SK-N-SH treated with all-trans-retinoic acid at 6 μM for 48 hours (cell line): ENCODE measurements at regions not wholly inside any gene's neighbourhood (a gene's known extent, or its start where the extent isn't known, plus 50 kb on each side); places are given as distances from the start of the nearest gene placed in this dataset.

Source experiments
- ATAC-seq: fragments of 200-7000 bp; cut with Tn5 transposase; 3 replicates; pipeline ENCODE4 v1.9.1; 2020; ENCODE audit warnings: mild to moderate bottlenecking, moderate library complexity
- ARNTL ChIP-seq: fragments of 450-650 bp; formaldehyde crosslinking; IDR thresholded peaks from 2 replicates; pipeline ENCODE4 v1.5.0; 2020; ENCODE audit warnings: low read depth, mild to moderate bottlenecking, moderate library complexity, borderline replicate concordance
- ESRRG ChIP-seq: fragments of 250-450 bp; sonication (Bioruptor Pico); IDR thresholded peaks from 2 replicates; pipeline ENCODE4 v1.6.1; 2021; ENCODE audit warnings: mild to moderate bottlenecking
- GLIS3 ChIP-seq: fragments of 250-450 bp; sonication (Bioruptor Pico); IDR thresholded peaks from 2 replicates; pipeline ENCODE4 v1.5.0; 2020; ENCODE audit warnings: mild to moderate bottlenecking, moderate library complexity
- ISL1 ChIP-seq: fragments of 250-450 bp; sonication (Bioruptor Pico); IDR thresholded peaks from 2 replicates; pipeline ENCODE4 v2.1.2; 2022; ENCODE audit warnings: mild to moderate bottlenecking, moderate library complexity
- OSR1 ChIP-seq: fragments of 250-450 bp; sonication (Bioruptor Pico); IDR thresholded peaks from 2 replicates; pipeline ENCODE4 v1.8.0; 2022; ENCODE audit warnings: moderate library complexity, mild to moderate bottlenecking, inconsistent platforms
- RARB ChIP-seq: fragments of 250-450 bp; sonication (Bioruptor Pico); IDR thresholded peaks from 2 replicates; pipeline ENCODE4 v1.8.0; 2021; ENCODE audit warnings: mild to moderate bottlenecking, moderate library complexity
- TOX ChIP-seq: fragments of 250-450 bp; sonication (Bioruptor Pico); IDR thresholded peaks from 2 replicates; pipeline ENCODE4 v1.8.0; 2021; ENCODE audit warnings: mild to moderate bottlenecking, moderate library complexity, borderline replicate concordance
- ZNF8 ChIP-seq: fragments of 450-650 bp; formaldehyde crosslinking; IDR thresholded peaks from 2 replicates; pipeline ENCODE4 v1.5.0; 2020; ENCODE audit warnings: mild to moderate bottlenecking, moderate library complexity
- TF ChIP-seq, protein P1 (sequence below): fragments of 250-450 bp; sonication (Bioruptor Pico); IDR thresholded peaks from 2 replicates; pipeline ENCODE4 v1.5.1; 2021; ENCODE audit warnings: mild to moderate bottlenecking, moderate library complexity
- TF ChIP-seq, protein P2 (sequence below): fragments of 250-450 bp; sonication (Bioruptor Pico); IDR thresholded peaks from 2 replicates; pipeline ENCODE4 v1.8.0; 2020; ENCODE audit warnings: mild to moderate bottlenecking, moderate library complexity, borderline replicate concordance
- TF ChIP-seq, protein P3 (sequence below): fragments of 250-450 bp; sonication (Bioruptor Pico); IDR thresholded peaks from 2 replicates; pipeline ENCODE4 v1.5.0; 2020; ENCODE audit warnings: mild to moderate bottlenecking, moderate library complexity
- TF ChIP-seq, protein P4 (sequence below): fragments of 250-450 bp; sonication (Bioruptor Pico); IDR thresholded peaks from 2 replicates; pipeline ENCODE4 v1.5.1; 2020; ENCODE audit warnings: low read depth, mild to moderate bottlenecking, moderate library complexity
- TF ChIP-seq, protein P5 (sequence below): fragments of 250-450 bp; sonication (Bioruptor Pico); IDR thresholded peaks from 2 replicates; pipeline ENCODE4 v1.8.0; 2021; ENCODE audit warnings: low read depth, mild to moderate bottlenecking, moderate library complexity, borderline replicate concordance

DNA sequence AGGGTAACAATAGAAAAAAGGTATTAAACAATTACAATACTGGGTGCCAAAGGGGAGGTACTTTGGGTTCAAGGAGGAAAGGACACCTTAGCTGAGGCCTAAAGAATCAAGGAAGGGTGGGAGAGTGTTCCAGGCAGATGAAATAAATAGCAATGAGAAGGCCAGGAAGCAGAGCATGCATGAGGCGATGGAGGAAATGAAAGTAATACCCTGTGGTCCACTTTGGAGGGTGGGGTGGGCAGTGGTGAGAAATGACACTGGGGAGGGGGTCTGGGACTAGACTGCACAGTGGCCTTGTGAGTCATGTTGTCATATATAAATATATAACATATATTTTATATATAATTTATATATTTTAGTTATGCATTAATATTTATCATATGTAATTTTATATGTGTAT is 55.9 kb downstream of the BHLHE40 start:
- ATAC-seq, result no peak
- no peak for TF ChIP-seq TOX (CRISPR knock-in tag)
- TF ChIP-seq ARNTL (CRISPR knock-in tag), result no peak
- TF ChIP-seq, protein P1, sequence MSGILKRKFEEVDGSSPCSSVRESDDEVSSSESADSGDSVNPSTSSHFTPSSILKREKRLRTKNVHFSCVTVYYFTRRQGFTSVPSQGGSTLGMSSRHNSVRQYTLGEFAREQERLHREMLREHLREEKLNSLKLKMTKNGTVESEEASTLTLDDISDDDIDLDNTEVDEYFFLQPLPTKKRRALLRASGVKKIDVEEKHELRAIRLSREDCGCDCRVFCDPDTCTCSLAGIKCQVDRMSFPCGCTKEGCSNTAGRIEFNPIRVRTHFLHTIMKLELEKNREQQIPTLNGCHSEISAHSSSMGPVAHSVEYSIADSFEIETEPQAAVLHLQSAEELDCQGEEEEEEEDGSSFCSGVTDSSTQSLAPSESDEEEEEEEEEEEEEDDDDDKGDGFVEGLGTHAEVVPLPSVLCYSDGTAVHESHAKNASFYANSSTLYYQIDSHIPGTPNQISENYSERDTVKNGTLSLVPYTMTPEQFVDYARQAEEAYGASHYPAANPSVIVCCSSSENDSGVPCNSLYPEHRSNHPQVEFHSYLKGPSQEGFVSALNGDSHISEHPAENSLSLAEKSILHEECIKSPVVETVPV (CRISPR knock-in tag), result no peak

DNA sequence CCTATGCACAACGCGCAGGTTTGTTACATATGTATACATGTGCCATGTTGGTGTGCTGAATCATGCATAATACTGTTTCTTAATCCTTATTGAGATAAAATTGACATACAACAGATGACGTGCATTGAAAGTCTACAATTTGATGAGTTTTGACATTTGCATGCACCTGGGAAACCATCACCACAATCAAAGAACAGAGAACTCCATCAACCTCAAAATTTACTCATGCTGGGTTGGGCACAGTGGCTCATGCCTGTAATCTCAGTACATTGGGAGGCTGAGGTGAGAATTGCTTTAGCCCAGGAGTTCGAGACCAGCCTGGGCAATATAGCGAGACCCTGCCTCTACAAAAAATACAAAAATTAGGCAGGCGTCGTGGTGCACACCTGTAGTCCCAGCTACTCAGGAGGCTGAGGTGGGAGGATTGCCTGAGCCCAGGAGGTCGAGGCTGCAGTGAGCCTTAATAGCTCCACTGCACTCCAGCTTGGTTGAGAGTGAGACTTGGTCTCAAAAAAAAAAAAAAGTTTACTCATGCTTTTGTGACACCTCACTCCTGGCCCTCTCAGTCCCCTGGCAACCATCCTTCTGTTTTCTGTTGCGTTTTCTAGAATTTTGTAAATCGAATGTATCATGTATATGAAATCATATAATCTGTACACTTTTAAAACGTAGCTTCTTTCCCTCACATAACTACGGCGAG is 56.6 kb downstream of the BHLHE40 start:
- TF ChIP-seq TOX (CRISPR knock-in tag) (no peak), OSR1 (CRISPR knock-in tag) (no peak), ISL1 (CRISPR knock-in tag) (no peak)
- TF ChIP-seq, protein P2, sequence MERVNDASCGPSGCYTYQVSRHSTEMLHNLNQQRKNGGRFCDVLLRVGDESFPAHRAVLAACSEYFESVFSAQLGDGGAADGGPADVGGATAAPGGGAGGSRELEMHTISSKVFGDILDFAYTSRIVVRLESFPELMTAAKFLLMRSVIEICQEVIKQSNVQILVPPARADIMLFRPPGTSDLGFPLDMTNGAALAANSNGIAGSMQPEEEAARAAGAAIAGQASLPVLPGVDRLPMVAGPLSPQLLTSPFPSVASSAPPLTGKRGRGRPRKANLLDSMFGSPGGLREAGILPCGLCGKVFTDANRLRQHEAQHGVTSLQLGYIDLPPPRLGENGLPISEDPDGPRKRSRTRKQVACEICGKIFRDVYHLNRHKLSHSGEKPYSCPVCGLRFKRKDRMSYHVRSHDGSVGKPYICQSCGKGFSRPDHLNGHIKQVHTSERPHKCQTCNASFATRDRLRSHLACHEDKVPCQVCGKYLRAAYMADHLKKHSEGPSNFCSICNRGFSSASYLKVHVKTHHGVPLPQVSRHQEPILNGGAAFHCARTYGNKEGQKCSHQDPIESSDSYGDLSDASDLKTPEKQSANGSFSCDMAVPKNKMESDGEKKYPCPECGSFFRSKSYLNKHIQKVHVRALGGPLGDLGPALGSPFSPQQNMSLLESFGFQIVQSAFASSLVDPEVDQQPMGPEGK (CRISPR knock-in tag), result no peak
- no peak for ATAC-seq

DNA sequence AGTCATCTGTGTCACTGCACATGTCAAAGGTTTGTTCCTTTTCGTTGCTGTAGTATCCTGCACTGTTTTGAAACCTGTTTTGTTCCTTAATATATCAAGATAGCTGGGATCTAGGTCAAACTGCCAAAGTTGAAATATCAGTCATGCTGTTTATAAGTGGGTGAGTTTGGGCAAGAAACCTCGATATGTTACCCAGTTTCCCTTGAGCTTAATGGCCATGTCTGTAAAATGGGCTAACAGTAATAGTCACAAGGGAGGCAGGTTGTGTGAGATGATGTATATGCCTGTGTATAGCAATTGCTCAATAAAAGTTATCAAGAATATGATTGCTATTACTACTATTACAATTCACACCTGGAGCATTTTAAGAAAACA is 57.1 kb downstream of the BHLHE40 start:
- TF ChIP-seq TOX (CRISPR knock-in tag) (no peak), ZNF8 (CRISPR knock-in tag) (no peak), ESRRG (CRISPR knock-in tag) (no peak), OSR1 (CRISPR knock-in tag) (no peak)
- TF ChIP-seq, protein P3, sequence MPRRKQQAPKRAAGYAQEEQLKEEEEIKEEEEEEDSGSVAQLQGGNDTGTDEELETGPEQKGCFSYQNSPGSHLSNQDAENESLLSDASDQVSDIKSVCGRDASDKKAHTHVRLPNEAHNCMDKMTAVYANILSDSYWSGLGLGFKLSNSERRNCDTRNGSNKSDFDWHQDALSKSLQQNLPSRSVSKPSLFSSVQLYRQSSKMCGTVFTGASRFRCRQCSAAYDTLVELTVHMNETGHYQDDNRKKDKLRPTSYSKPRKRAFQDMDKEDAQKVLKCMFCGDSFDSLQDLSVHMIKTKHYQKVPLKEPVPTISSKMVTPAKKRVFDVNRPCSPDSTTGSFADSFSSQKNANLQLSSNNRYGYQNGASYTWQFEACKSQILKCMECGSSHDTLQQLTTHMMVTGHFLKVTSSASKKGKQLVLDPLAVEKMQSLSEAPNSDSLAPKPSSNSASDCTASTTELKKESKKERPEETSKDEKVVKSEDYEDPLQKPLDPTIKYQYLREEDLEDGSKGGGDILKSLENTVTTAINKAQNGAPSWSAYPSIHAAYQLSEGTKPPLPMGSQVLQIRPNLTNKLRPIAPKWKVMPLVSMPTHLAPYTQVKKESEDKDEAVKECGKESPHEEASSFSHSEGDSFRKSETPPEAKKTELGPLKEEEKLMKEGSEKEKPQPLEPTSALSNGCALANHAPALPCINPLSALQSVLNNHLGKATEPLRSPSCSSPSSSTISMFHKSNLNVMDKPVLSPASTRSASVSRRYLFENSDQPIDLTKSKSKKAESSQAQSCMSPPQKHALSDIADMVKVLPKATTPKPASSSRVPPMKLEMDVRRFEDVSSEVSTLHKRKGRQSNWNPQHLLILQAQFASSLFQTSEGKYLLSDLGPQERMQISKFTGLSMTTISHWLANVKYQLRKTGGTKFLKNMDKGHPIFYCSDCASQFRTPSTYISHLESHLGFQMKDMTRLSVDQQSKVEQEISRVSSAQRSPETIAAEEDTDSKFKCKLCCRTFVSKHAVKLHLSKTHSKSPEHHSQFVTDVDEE, result no peak
- no peak for ATAC-seq

DNA sequence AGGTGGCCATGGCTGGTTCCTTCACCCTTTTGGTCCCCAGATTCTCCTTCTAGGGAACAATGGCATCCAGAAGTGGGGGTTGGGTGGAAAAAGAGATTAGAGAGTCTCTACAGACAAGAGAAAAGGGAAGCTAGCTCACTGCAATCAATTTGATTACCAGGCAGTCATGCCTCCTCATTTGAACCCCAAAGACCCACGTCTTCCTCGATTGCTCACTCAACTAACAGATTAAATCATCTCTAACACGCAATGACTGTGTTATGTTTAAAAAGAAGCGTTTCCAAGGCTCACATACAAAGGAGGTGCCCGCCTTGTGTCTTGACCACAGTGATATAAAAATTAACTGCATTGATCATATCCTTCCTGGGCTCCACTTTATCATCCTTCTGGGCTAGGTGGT is 57.6 kb downstream of the BHLHE40 start:
- no peak for TF ChIP-seq GLIS3 (CRISPR knock-in tag)
- no peak for TF ChIP-seq RARB (CRISPR knock-in tag)
- no peak for TF ChIP-seq ZNF8 (CRISPR knock-in tag)
- TF ChIP-seq, protein P2 (CRISPR knock-in tag), result no peak
- TF ChIP-seq, protein P4, sequence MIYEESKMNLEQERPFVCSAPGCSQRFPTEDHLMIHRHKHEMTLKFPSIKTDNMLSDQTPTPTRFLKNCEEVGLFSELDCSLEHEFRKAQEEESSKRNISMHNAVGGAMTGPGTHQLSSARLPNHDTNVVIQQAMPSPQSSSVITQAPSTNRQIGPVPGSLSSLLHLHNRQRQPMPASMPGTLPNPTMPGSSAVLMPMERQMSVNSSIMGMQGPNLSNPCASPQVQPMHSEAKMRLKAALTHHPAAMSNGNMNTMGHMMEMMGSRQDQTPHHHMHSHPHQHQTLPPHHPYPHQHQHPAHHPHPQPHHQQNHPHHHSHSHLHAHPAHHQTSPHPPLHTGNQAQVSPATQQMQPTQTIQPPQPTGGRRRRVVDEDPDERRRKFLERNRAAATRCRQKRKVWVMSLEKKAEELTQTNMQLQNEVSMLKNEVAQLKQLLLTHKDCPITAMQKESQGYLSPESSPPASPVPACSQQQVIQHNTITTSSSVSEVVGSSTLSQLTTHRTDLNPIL (CRISPR knock-in tag), result no peak
- TF ChIP-seq, protein P5, sequence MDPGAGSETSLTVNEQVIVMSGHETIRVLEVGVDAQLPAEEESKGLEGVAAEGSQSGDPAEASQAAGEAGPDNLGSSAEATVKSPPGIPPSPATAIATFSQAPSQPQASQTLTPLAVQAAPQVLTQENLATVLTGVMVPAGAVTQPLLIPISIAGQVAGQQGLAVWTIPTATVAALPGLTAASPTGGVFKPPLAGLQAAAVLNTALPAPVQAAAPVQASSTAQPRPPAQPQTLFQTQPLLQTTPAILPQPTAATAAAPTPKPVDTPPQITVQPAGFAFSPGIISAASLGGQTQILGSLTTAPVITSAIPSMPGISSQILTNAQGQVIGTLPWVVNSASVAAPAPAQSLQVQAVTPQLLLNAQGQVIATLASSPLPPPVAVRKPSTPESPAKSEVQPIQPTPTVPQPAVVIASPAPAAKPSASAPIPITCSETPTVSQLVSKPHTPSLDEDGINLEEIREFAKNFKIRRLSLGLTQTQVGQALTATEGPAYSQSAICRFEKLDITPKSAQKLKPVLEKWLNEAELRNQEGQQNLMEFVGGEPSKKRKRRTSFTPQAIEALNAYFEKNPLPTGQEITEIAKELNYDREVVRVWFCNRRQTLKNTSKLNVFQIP (CRISPR knock-in tag), result no peak
- ATAC-seq, result no peak
